PC-3 (cell line): ENCODE measurements at regions not wholly inside any gene's neighbourhood (a gene's known extent, or its start where the extent isn't known, plus 50 kb on each side); places are given as distances from the start of the nearest gene placed in this dataset.

Experiments
- EZH2 ChIP-seq: fragments of 300-600 bp; sonication (generic); IDR thresholded peaks from one replicate; pipeline ENCODE4 v1.6.1; 2017; ENCODE audit warnings: antibody characterized with exemption, mild to moderate bottlenecking, low read length; ENCODE audit not compliant: unreplicated experiment
- TF ChIP-seq, protein P1 (sequence below): fragments of 300-600 bp; sonication (generic); conservative IDR thresholded peaks from 2 replicates; pipeline ENCODE4 v1.5.1; 2017; ENCODE audit warnings: antibody characterized with exemption, low read depth, mild to moderate bottlenecking, low read length

DNA sequence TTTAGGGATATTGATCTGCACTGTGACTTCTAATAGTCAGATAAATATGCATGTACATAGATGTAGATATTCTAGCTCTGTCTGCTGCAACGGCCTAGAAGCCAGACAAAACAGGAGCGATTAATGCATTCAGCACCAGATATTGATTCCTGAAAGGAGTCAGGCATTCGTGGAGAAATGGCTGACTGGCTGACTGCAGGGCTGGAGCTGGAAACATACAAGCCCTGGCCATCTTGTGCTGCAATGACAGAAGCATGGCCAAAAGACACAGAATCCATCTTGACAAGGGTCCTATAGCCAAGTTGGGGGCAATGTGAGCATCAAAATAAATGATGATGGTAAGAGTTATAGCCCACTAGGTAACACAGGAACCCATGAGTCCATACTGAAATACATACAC, 231.5 kb upstream of the KLHL29 start:
- TF ChIP-seq, protein P1, sequence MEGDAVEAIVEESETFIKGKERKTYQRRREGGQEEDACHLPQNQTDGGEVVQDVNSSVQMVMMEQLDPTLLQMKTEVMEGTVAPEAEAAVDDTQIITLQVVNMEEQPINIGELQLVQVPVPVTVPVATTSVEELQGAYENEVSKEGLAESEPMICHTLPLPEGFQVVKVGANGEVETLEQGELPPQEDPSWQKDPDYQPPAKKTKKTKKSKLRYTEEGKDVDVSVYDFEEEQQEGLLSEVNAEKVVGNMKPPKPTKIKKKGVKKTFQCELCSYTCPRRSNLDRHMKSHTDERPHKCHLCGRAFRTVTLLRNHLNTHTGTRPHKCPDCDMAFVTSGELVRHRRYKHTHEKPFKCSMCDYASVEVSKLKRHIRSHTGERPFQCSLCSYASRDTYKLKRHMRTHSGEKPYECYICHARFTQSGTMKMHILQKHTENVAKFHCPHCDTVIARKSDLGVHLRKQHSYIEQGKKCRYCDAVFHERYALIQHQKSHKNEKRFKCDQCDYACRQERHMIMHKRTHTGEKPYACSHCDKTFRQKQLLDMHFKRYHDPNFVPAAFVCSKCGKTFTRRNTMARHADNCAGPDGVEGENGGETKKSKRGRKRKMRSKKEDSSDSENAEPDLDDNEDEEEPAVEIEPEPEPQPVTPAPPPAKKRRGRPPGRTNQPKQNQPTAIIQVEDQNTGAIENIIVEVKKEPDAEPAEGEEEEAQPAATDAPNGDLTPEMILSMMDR, result no peak
- TF ChIP-seq EZH2, result no peak
